Vagina (tissue), 2 donors: ENCODE measurements at regions not wholly inside any gene's neighbourhood (a gene's known extent, or its start where the extent isn't known, plus 50 kb on each side); places are given as distances from the start of the nearest gene placed in this dataset.

Experiments
- POLR2A ChIP-seq, 2 donors: fragments of 450-650 bp; IDR thresholded peaks; one replicate each; pipeline ENCODE4 v1.6.1; 2017; ENCODE audit warnings: antibody characterized with exemption in 2 of 2, mild to moderate bottlenecking in 2 of 2, moderate library complexity in 2 of 2
- POLR2AphosphoS5 ChIP-seq, 2 donors: sonication (generic); formaldehyde crosslinking; IDR thresholded peaks; one replicate each; pipeline ENCODE4 v1.9.0; 2017; ENCODE audit warnings: antibody characterized with exemption in 2 of 2, mild to moderate bottlenecking in 2 of 2, low read depth in 1 of 2; ENCODE audit not compliant: insufficient read depth in 1 of 2
- TF ChIP-seq, protein P1 (sequence below), 3 experiments: fragments of 450-650 bp in 2 of 3; fragments of 200-600 bp in 1 of 3; sonication (generic) in 1 of 3; IDR thresholded peaks; one replicate each; pipeline ENCODE4 v1.5.1; 2017 to 2019; ENCODE audit warnings: antibody characterized with exemption in 3 of 3, mild to moderate bottlenecking in 2 of 3, moderate library complexity in 2 of 3

DNA sequence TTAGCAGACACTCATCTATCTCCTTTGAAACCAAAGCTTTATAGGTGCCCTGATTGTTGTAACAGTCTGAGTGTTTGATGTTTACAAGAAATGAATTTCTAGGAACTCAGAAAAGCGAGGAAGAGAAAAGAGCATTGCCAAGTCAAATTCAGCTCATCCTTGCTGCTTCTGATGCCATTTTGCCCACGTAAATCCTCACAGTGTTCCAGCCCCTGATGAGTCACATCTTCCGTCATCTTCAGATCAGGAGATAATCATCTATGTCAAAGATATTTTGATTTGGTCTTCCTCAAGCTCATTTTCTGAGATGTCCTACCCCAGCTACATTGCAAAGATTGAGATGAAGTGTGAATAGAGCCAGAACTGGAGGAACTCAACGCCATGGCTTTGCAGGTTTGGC is 426.2 kb downstream of the BMP2 start:
- TF ChIP-seq, protein P1, sequence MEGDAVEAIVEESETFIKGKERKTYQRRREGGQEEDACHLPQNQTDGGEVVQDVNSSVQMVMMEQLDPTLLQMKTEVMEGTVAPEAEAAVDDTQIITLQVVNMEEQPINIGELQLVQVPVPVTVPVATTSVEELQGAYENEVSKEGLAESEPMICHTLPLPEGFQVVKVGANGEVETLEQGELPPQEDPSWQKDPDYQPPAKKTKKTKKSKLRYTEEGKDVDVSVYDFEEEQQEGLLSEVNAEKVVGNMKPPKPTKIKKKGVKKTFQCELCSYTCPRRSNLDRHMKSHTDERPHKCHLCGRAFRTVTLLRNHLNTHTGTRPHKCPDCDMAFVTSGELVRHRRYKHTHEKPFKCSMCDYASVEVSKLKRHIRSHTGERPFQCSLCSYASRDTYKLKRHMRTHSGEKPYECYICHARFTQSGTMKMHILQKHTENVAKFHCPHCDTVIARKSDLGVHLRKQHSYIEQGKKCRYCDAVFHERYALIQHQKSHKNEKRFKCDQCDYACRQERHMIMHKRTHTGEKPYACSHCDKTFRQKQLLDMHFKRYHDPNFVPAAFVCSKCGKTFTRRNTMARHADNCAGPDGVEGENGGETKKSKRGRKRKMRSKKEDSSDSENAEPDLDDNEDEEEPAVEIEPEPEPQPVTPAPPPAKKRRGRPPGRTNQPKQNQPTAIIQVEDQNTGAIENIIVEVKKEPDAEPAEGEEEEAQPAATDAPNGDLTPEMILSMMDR (IDR thresholded peaks at IDR 0.05): no peak
- TF ChIP-seq POLR2AphosphoS5 (IDR thresholded peaks at IDR 0.05; ENCODE audit: insufficient read depth in 1 of 2, low read depth in 1 of 2) (no peak), POLR2A (IDR thresholded peaks at IDR 0.05) (no peak)
